Transverse colon (tissue), 4 donors: ENCODE measurements at regions not wholly inside any gene's neighbourhood (a gene's known extent, or its start where the extent isn't known, plus 50 kb on each side); places are given as distances from the start of the nearest gene placed in this dataset.

Experiments used
- DNase-seq: peaks from one replicate; pipeline ENCODE4 v3.0.0-alpha.2; 2019
- H3K27ac ChIP-seq, 4 donors: fragments of 200-600 bp; sonication (generic); 2 replicates each; pipeline ENCODE4 v1.5.1; 2016 to 2018; ENCODE audit warnings: inconsistent platforms in 4 of 4
- H3K27me3 ChIP-seq: fragments of 200-600 bp; sonication (generic); 2 replicates; pipeline ENCODE4 v1.5.1; 2017; ENCODE audit warnings: inconsistent platforms
- H3K36me3 ChIP-seq, 4 donors: fragments of 200-600 bp; sonication (generic); 2 replicates each; pipeline ENCODE4 v1.5.1; 2017 to 2019; ENCODE audit warnings: inconsistent platforms in 4 of 4
- H3K4me1 ChIP-seq, 4 donors: fragments of 200-600 bp; sonication (generic); 2 replicates each; pipeline ENCODE4 v1.5.1; 2017 to 2020; ENCODE audit warnings: inconsistent platforms in 4 of 4
- H3K4me3 ChIP-seq, 4 donors: fragments of 200-600 bp; sonication (generic); 1 replicate in 1 of 4; 2 replicates in 3 of 4; pipeline versions ENCODE4 v1.5.1 to v1.6.1; 2017 to 2019; ENCODE audit warnings: inconsistent platforms in 4 of 4
- H3K9me3 ChIP-seq, 2 donors: fragments of 200-600 bp; sonication (generic); 2 replicates each; pipeline ENCODE4 v1.5.1; 2017 to 2019; ENCODE audit warnings: inconsistent platforms in 2 of 2
- EP300 ChIP-seq: sonication (generic); formaldehyde crosslinking; IDR thresholded peaks from one replicate; pipeline ENCODE4 v1.6.1; 2017; ENCODE audit warnings: antibody characterized with exemption, low read depth
- POLR2A ChIP-seq: fragments of 450-650 bp; IDR thresholded peaks from one replicate; pipeline ENCODE4 v1.6.1; 2016; ENCODE audit warnings: antibody characterized with exemption, mild to moderate bottlenecking, moderate library complexity
- POLR2AphosphoS5 ChIP-seq, 3 donors: sonication (generic); formaldehyde crosslinking; IDR thresholded peaks; one replicate each; pipeline ENCODE4 v1.6.1; 2016; ENCODE audit warnings: antibody characterized with exemption in 3 of 3
- WGBS, 2 donors: methylation state at CpG; one replicate each; pipeline ENCODE4 v1.1.5; 2018; ENCODE audit warnings: low coverage in 1 of 2; 5-methylcytosine and 5-hydroxymethylcytosine counted together
- in situ Hi-C, 4 donors: fragments of 200-750 bp; cut with MboI; loops; one replicate each; pipeline versions ENCODE4 v1.15.0 to v1.15.1; 2017; ENCODE audit warnings: low sequenced_read_pairs in 3 of 4, low pct_ligation_motif_present in 1 of 4, low pct_unique_long_range_greater_than_20kb in 1 of 4
- intact Hi-C: fragments of 100-400 bp; cut with DNase I; formaldehyde crosslinking; loops from one replicate; pipeline ENCODE4 v1.15.1; 2023; ENCODE audit warnings: low total_unique reads
- TF ChIP-seq, protein P1 (sequence below), 5 experiments: fragments of 200-600 bp in 3 of 5; fragments of 450-650 bp in 2 of 5; sonication (generic) in 3 of 5; IDR thresholded peaks; 1 replicate in 2 of 5; 2 replicates in 3 of 5; pipeline ENCODE4 v1.5.1; 2016 to 2017; ENCODE audit warnings: antibody characterized with exemption in 5 of 5, inconsistent platforms in 3 of 5, mild to moderate bottlenecking in 2 of 5, moderate library complexity in 1 of 5

DNA sequence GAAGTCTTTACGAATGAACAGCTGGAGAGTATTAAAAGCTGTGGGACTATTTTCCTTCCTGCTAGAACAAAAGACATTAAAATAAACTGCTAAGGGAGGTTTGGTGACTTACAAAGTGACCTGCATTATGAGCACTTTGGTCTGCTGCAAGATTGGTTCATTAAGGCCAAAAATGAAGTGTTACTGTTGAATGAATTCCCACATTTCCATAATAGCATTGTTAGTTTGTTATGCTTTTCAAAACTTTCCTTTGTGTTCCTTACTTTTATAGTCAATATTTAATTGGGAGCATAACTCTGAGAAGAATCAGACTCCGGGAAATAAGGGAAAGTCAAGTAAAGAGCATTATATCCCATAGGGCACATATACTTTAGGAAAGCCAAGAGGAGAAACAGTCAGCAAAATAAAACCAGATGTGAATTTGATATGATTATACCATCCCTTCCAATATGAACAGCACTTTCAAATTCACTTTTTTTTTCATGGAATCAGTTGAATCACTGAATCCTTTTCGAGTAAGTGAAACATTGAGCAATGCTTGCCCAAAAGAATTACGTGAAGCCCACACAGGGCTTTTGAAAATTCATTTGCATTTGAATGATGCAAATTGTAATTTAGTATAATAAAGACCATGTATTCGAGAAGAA, 112.6 kb downstream of the KCTD12 start:
- in situ Hi-C loops = no loop called here
- TF ChIP-seq EP300 (no peak), POLR2A (no peak), POLR2AphosphoS5 (IDR thresholded peaks at IDR 0.05) (no peak)
- TF ChIP-seq, protein P1, sequence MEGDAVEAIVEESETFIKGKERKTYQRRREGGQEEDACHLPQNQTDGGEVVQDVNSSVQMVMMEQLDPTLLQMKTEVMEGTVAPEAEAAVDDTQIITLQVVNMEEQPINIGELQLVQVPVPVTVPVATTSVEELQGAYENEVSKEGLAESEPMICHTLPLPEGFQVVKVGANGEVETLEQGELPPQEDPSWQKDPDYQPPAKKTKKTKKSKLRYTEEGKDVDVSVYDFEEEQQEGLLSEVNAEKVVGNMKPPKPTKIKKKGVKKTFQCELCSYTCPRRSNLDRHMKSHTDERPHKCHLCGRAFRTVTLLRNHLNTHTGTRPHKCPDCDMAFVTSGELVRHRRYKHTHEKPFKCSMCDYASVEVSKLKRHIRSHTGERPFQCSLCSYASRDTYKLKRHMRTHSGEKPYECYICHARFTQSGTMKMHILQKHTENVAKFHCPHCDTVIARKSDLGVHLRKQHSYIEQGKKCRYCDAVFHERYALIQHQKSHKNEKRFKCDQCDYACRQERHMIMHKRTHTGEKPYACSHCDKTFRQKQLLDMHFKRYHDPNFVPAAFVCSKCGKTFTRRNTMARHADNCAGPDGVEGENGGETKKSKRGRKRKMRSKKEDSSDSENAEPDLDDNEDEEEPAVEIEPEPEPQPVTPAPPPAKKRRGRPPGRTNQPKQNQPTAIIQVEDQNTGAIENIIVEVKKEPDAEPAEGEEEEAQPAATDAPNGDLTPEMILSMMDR (IDR thresholded peaks at IDR 0.05) = no peak
- Histone ChIP-seq H3K27ac (no peak overlapping the region), H3K36me3 (no peaks in the 10 kb centered on the region), H3K9me3 (no peaks in the 10 kb centered on the region), H3K4me3 (no peak overlapping the region), H3K27me3 (no peaks in the 10 kb centered on the region), H3K4me1 (no peaks in the 10 kb centered on the region)
- 82 to 92% methylated on average over 5 of the region's 5 CpGs for WGBS, 2 donors
- intact Hi-C loops = no loop called here
- DNase-seq = no peak

DNA sequence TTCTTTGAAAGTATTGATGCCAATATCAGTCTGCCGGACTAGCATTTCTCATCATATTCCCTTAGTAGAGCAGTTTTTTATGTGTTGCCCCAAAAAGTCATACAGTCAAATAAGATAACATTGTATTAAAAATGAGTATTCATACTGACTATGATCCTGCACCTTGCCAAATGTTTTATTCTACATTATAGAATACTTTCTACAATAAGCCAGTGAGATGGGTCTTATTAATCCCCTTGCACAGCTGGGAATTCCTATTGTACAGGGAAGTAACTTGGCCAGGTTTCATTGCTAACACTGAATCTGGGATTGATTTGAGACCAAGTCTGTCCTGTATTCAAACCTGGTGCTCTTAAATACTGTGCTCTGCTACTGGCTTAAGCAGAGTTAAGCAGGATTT, 114.0 kb downstream of the KCTD12 start:
- H3K27ac ChIP-seq = no peak overlapping the region
- H3K9me3 ChIP-seq = no peaks in the 10 kb centered on the region
- no peaks in the 10 kb centered on the region for H3K4me1 ChIP-seq
- intact Hi-C loops = no loop called here
- DNase-seq = no peak
- 98 to 100% methylated on average over 1 of the region's 1 CpG for WGBS, 2 donors
- H3K36me3 ChIP-seq = no peaks in the 10 kb centered on the region
- no peaks in the 10 kb centered on the region for H3K27me3 ChIP-seq
- no peak for TF ChIP-seq POLR2A
- TF ChIP-seq POLR2AphosphoS5 (IDR thresholded peaks at IDR 0.05) = no peak
- TF ChIP-seq, protein P1 (IDR thresholded peaks at IDR 0.05) = no peak
- TF ChIP-seq EP300 = no peak
- no peak overlapping the region for H3K4me3 ChIP-seq
- in situ Hi-C loops = no loop called here

DNA sequence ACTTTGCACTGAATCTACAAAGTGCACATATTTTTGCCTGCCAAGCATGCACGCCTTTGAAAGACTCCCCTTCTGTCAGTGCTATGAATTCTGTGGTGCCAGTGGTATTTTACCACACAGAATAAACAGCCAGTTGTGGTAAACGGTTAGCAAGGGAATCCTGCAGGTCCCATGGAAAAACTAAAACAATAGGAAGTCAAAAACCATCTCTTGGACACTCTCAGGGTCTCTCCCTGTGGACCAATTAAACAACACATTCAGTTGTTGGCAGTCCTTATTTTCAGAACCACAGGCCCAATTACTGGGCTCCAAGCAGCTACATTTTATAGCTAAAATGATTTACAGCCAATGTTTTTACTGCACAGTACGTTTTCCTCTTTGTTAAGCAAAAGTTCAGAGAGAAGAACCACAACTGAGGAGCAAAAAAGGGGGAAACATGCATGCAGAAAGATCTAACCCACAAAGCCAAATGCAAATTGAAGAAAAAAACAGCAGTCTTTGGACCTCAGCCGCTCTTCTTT, 116.9 kb downstream of the KCTD12 start:
- Histone ChIP-seq H3K4me1 (no peaks in the 10 kb centered on the region), H3K36me3 (no peaks in the 10 kb centered on the region), H3K9me3 (no peaks in the 10 kb centered on the region), H3K4me3 (no peak overlapping the region), H3K27ac (peak overlapping the region in 1 of 4 donors; percentile 25), H3K27me3 (no peaks in the 10 kb centered on the region)
- in situ Hi-C loops (no loop called here), intact Hi-C loops (no loop called here)
- WGBS, 2 donors = 26 to 43% methylated on average over 3 to 4 of the region's 4 CpGs
- DNase-seq = no peak
- TF ChIP-seq EP300 (no peak), POLR2A (no peak), POLR2AphosphoS5 (IDR thresholded peaks at IDR 0.05) (no peak)
- TF ChIP-seq, protein P1 (IDR thresholded peaks at IDR 0.05) = no peak

DNA sequence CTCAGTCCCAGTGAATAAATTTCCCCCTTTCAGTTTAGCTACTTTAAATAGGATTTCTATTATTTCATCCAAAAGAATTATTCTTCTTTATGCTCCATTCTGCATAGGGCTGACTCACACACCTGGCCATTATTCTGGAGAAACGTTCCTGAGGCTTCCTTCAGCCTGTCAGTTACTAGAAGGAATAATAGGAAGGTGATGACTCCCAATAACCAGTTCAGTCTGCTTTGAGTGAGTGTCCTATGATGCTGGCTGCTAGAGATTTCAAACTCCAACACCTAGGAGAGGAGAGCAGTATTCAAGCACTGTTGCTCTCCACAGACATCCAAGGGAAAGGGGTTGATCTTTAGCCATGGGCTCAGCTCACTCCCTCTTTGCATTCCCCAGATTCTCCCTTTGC, 117.8 kb downstream of the KCTD12 start:
- no peak overlapping the region for H3K4me3 ChIP-seq
- H3K9me3 ChIP-seq = no peaks in the 10 kb centered on the region
- TF ChIP-seq POLR2A (no peak), POLR2AphosphoS5 (IDR thresholded peaks at IDR 0.05) (no peak), EP300 (no peak)
- TF ChIP-seq, protein P1 (IDR thresholded peaks at IDR 0.05) = no peak
- H3K4me1 ChIP-seq = no peaks in the 10 kb centered on the region
- in situ Hi-C loops (no loop called here), intact Hi-C loops (no loop called here)
- H3K27ac ChIP-seq = no peak overlapping the region
- no peaks in the 10 kb centered on the region for H3K27me3 ChIP-seq
- 59 to 75% methylated on average over 1 of the region's 1 CpG for WGBS, 2 donors
- no peak for DNase-seq
- H3K36me3 ChIP-seq = no peaks in the 10 kb centered on the region
